ENCODE measurements at regions not wholly inside any gene's neighbourhood (a gene's known extent, or its start where the extent isn't known, plus 50 kb on each side); places are given as distances from the start of the nearest gene placed in this dataset.
"Not testable (repeated sequence)": the region's sequence is repeated elsewhere in the genome, so short reads cannot be mapped to it uniquely, and the experiment has no call there.

DNA sequence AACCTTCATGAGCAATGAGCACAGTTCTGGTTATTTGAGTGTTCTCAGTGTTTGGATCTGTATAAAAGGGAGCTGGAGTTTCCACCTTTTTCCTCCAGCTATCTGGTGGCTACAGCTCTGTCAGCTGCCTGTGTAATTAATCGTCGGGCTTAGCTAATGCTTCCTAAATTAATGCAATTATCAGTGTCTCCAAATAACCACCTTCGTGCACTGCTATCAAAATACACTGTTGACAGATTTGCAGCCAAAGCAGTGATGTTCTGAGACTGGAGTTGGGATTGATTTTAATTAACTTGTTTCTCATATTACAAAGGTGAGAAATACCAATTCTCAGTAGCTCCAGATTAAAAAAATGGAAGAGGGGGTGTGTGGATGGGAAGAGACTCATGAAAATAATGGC is 325.8 kb downstream of the CBLN1 start:
- in situ Hi-C loops (cut with MboI; ENCODE audit: low pct_unique_long_range_greater_than_20kb, low sequenced_read_pairs, unreplicated experiment) = no loop called here
- TF ChIP-seq, protein P1, sequence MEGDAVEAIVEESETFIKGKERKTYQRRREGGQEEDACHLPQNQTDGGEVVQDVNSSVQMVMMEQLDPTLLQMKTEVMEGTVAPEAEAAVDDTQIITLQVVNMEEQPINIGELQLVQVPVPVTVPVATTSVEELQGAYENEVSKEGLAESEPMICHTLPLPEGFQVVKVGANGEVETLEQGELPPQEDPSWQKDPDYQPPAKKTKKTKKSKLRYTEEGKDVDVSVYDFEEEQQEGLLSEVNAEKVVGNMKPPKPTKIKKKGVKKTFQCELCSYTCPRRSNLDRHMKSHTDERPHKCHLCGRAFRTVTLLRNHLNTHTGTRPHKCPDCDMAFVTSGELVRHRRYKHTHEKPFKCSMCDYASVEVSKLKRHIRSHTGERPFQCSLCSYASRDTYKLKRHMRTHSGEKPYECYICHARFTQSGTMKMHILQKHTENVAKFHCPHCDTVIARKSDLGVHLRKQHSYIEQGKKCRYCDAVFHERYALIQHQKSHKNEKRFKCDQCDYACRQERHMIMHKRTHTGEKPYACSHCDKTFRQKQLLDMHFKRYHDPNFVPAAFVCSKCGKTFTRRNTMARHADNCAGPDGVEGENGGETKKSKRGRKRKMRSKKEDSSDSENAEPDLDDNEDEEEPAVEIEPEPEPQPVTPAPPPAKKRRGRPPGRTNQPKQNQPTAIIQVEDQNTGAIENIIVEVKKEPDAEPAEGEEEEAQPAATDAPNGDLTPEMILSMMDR (IDR thresholded peaks at IDR 0.05; ENCODE audit: extremely low read depth, insufficient read depth, missing control alignments) = no peak
- no peak for DNase-seq (ENCODE audit: low spot score)

DNA sequence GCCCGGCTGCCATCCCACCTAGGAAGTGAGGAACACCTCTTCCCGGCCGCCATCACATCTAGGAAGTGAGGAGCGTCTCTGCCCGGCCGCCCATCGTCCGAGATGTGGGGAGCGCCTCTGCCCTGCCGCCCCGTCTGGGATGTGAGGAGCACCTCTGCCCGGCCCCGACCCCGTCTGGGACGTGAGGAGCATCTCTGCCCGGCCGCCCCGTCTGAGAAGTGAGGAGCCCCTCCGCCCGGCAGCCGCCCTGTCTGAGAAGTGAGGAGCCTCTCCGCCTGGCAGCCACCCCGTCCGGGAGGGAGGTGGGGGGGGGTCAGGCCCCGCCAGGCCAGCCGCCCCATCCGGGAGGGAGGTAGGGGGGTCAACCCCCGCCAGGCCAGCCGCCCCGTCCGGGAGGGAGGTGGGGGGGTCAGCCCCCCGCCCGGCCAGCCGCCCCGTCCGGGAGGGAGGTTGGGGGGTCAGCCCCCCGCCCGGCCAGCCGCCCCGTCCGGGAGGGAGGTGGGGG is 330.0 kb downstream of the CBLN1 start:
- DNase-seq (ENCODE audit: low spot score); in situ Hi-C loops (cut with MboI; ENCODE audit: low pct_unique_long_range_greater_than_20kb, low sequenced_read_pairs, unreplicated experiment): not testable (repeated sequence)

DNA sequence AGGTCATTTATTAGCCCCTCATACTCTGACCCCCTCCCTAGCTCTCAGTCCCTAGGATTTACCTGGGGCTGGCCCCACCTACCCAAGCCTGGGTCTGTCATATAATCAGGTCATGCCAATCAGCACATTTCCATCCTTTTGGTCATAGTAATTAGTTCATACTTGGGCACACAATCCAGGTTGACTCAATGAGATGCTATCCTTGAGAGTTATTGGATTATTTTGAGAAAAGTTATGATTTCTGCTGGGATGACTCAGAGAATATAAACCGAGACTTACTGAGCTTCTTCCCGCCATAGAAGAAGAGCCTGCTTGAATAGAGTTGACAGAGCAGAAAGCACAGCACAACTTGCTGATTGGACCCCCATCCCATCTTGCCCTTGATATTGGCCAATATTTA is 331.5 kb downstream of the CBLN1 start:
- in situ Hi-C loops (cut with MboI; ENCODE audit: low pct_unique_long_range_greater_than_20kb, low sequenced_read_pairs, unreplicated experiment) = no loop called here
- DNase-seq (ENCODE audit: low spot score) = no peak
- TF ChIP-seq, protein P1 (IDR thresholded peaks at IDR 0.05; ENCODE audit: extremely low read depth, insufficient read depth, missing control alignments) = no peak

DNA sequence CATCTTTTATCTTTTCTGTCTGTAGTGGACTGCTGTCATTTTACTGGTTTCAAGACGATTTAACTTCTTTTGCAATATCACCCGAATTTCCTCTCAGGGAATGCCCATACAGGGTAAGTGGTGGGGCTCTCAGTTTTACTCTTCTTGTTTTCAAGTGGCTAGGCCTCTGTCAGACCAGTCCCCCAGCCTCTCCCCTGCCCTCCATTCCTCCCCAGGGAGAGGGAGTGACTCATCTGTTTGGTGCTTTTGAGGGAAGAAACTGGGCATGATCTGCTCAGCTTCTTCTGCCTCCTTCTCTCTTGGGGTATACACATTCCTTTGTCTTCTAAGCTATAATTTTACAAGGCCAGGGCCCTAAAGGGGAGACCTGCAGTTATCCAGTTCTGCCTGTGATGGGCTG is 332.0 kb downstream of the CBLN1 start:
- DNase-seq (ENCODE audit: low spot score) = no peak
- in situ Hi-C loops (cut with MboI; ENCODE audit: low pct_unique_long_range_greater_than_20kb, low sequenced_read_pairs, unreplicated experiment) = no loop called here
- TF ChIP-seq, protein P1 (IDR thresholded peaks at IDR 0.05; ENCODE audit: extremely low read depth, insufficient read depth, missing control alignments) = no peak

DNA sequence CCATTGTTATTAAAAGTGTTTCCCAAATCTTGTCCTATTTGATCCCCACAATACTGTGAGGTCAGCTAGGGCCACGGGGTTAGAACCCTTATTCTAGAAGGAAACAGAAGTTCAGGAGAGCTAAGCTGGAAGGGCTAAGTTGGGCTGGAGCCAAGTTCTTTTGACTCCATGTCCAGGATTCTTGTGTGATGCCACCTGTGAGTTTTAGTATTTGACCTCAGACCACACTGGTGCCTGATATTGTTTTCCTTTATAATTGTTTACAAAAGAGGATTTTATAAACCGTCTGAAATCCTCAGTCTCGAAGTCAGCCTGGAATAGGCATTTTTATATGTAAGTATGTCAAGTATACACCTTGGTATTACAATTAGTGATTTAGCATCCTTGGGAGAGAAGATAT is 332.7 kb downstream of the CBLN1 start:
- DNase-seq (ENCODE audit: low spot score) = no peak
- TF ChIP-seq, protein P1 (IDR thresholded peaks at IDR 0.05; ENCODE audit: extremely low read depth, insufficient read depth, missing control alignments) = no peak
- in situ Hi-C loops (cut with MboI; ENCODE audit: low pct_unique_long_range_greater_than_20kb, low sequenced_read_pairs, unreplicated experiment) = no loop called here

DNA sequence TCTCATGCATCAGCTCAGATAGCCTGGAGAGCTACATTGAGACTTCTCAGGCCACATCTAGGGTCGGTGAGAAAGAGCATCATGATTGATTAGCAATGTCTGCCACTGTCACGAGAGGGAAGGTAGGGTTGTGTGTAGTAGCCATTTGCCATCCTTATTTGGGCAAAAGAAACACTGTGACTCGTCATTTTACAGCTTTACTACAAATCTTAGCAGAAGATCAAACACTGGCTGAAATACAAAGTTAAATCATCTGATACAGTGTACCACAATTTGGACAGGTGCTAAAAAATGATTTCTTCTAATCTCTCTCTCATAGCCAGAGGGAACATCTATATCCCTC is 334.3 kb downstream of the CBLN1 start:
- in situ Hi-C loops (cut with MboI; ENCODE audit: low pct_unique_long_range_greater_than_20kb, low sequenced_read_pairs, unreplicated experiment) = no loop called here
- TF ChIP-seq, protein P1 (IDR thresholded peaks at IDR 0.05; ENCODE audit: extremely low read depth, insufficient read depth, missing control alignments) = no peak

DNA sequence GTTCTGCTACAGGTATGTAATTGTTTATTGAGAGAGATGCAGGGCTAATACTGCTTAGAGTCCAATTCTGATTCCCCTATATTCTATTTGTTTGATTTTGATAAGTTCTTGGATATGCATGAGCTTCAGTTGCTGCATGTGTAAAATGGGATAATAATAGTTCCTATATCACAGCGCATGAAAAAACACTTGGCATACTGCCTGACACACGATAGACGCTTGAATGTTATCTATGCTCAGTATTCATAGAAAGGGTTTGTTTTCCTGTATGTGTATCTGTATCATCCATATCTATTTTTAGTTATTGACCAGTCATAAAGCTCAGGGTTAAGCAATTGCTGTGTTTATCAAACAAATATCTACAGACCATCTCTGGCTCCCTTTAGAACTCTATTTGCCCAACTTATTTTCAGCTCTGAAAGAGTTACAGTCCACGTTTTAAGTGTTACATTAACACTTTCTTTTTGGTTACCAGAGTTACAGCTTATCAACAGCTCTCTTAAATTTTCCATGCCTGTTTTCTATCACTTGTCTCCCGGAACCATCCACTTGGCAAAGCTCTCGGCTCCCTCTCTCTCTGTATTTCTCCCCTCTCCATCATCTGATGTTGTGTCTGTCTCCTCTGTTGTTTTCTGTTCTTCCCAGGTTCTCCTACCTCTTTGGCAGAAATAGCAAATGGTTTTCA is 334.8 kb downstream of the CBLN1 start:
- no peak for DNase-seq (ENCODE audit: low spot score)
- TF ChIP-seq, protein P1 (IDR thresholded peaks at IDR 0.05; ENCODE audit: extremely low read depth, insufficient read depth, missing control alignments) = no peak
- in situ Hi-C loops (cut with MboI; ENCODE audit: low pct_unique_long_range_greater_than_20kb, low sequenced_read_pairs, unreplicated experiment) = no loop called here

More for the DNA sequence above, 334.3 kb downstream of the CBLN1 start:
- no peak for DNase-seq (ENCODE audit: low spot score)
